ENCODE measurements at regions not wholly inside any gene's neighbourhood (a gene's known extent, or its start where the extent isn't known, plus 50 kb on each side); places are given as distances from the start of the nearest gene placed in this dataset.

DNA sequence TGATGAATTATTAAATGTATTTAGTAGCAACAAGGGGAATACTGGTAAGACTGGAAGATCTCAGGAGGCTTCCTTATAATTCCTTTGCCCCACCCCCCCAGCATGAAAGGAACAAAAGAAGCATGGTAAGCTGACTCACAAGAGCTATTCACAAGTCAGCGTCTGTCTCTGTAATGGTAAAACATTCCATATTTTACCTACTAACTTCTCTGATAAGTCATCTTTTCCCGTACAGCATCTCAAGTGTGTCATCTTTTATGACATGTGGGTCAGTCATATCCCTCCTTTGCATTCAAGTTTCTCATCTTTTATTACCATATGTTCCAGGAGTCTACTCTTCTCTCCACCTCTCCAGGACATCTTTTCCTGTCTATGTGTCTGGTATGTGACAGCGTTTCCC, 241.3 kb downstream of the PLA2G4A start:
- TF ChIP-seq, protein P1, sequence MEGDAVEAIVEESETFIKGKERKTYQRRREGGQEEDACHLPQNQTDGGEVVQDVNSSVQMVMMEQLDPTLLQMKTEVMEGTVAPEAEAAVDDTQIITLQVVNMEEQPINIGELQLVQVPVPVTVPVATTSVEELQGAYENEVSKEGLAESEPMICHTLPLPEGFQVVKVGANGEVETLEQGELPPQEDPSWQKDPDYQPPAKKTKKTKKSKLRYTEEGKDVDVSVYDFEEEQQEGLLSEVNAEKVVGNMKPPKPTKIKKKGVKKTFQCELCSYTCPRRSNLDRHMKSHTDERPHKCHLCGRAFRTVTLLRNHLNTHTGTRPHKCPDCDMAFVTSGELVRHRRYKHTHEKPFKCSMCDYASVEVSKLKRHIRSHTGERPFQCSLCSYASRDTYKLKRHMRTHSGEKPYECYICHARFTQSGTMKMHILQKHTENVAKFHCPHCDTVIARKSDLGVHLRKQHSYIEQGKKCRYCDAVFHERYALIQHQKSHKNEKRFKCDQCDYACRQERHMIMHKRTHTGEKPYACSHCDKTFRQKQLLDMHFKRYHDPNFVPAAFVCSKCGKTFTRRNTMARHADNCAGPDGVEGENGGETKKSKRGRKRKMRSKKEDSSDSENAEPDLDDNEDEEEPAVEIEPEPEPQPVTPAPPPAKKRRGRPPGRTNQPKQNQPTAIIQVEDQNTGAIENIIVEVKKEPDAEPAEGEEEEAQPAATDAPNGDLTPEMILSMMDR (IDR thresholded peaks at IDR 0.05; ENCODE audit: poor library complexity, severe bottlenecking): no peak
- TF ChIP-seq EZH2 (IDR thresholded peaks at IDR 0.05; ENCODE audit: borderline replicate concordance, insufficient read depth, low read length, poor library complexity, severe bottlenecking): no peak
- TF ChIP-seq POLR2AphosphoS5 (IDR thresholded peaks at IDR 0.05): no peak
- no peak for TF ChIP-seq SMC3 (conservative IDR thresholded peaks at IDR 0.05; ENCODE audit: poor library complexity)
- TF ChIP-seq EP300 (conservative IDR thresholded peaks at IDR 0.05; ENCODE audit: poor library complexity, severe bottlenecking): no peak
